Middle frontal gyrus (tissue), 1 donor: ENCODE measurements at regions not wholly inside any gene's neighbourhood (a gene's known extent, or its start where the extent isn't known, plus 50 kb on each side); places are given as distances from the start of the nearest gene placed in this dataset.

Experiments
- DNase-seq: peaks from one replicate; pipeline ENCODE4 v3.0.0-alpha.2; 2015; ENCODE audit warnings: low spot score; ENCODE audit errors: extremely low spot score

DNA sequence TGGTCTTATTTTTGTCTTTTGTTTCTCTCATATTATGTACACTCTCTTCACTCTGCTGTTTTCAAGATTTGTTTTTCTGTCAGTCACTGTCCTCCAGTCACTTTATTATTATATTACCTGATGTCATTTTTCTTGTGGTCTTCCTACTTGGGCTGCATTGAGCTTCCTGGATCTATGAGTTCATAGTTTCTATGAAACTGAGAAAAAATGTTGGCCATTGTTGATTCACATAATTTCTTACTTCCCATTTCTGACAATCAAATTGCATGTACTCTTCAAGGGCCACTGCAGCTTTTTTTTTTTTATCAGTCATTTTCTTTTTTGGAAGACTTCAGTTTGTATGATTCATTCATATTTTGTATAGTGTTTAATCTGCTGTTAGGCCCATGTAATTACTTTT lies 1180.6 kb upstream of the GBE1 start:
- no peak for DNase-seq

DNA sequence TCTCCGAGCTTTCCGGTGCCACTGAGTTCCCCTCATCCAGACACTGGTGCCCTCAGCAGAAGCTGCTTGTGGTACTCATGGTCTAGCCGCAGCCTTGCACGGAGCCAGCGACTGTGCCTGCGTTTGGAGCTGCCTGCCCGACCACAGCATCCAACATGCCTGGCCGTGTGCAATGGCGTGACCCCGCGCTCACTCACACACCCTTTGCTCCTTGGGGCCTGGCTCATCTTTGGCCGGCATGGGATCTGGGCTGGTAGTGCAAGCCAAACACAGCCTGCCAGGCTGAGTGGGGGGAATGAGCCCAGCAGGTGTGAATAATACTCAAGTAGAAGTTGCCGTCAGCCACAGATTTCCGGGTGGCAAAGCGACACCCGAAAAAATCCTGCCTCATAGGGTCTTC lies 1178.7 kb upstream of the GBE1 start:
- DNase-seq: no peak

- no peak for DNase-seq
Measured at GRCh38 chr3:82939491-82940097, 1178.1 kb upstream of the GBE1 start.

DNA sequence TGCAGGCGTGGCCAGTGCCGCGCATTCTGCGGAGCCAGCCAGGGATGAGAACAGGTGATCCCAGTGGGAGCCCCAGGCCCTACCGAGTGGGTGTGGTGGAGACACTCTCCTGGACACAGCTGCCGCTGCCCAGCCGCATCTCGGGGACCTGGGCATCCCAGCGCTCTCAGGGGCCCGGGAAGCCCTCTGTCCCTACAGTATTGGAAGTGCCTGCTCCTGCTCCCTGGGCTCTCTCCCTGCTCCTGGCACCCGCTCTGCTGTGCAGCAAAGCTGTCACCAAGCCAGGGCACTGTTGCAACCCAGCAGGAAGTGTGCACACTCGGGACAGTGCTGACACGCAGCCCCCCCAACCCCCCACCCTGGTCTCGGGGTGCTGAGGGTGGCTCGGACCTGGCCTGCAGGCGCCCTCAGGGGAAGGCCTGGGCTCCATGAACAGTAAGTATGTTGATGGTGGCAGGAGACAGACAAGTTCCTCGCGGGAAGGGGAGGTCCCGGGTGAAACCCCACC lies 1177.4 kb upstream of the GBE1 start:
- no peak for DNase-seq

- DNase-seq: no peak
Measured at GRCh38 chr3:82927309-82928253, 1166.1 kb upstream of the GBE1 start.

GRCh38 chr3:82891028-82891427 lies 1129.6 kb upstream of the GBE1 start:
- no peak for DNase-seq

- DNase-seq: no peak
Measured at GRCh38 chr3:82883072-82883471, 1121.6 kb upstream of the GBE1 start.

DNA sequence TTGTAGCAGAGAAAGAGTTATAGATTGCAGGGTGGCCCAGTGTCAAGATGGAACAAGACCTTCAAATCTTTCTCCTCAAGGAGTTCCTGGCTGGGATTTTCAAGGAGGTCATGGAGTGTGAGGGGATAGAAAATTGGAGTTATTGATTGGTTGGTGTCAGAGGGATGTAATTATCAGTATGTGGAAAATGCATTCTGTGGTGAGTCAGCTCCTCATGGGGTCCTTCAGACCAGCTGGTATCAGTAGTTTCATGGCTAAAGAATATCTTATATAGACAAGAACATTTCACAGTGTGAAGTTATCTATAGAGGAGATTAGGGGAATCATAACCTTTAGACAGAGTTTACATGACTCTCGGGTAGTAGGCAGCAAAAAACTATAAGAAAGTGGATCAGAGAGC lies 1114.0 kb upstream of the GBE1 start:
- DNase-seq: no peak

DNA sequence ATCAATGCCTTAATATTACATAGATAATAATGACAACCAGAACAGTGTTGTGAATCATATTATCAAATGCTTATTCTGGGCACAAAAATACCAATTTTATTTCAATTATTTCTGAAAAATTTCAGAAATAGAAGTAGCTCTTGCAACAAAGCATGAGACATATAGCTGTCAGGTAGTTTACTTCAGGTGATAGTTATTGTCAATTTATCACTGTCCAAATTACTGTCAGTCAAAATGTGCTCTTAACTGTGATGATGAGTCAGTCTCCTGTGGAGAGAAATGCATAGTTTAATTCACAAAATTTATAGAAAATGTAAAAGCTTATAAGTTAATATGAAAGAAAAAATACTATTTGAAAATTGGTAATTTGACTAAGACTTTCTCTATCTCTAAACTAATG lies 1078.4 kb upstream of the GBE1 start:
- no peak for DNase-seq

GRCh38 chr3:82834098-82834497 lies 1072.7 kb upstream of the GBE1 start:
- no peak for DNase-seq

DNA sequence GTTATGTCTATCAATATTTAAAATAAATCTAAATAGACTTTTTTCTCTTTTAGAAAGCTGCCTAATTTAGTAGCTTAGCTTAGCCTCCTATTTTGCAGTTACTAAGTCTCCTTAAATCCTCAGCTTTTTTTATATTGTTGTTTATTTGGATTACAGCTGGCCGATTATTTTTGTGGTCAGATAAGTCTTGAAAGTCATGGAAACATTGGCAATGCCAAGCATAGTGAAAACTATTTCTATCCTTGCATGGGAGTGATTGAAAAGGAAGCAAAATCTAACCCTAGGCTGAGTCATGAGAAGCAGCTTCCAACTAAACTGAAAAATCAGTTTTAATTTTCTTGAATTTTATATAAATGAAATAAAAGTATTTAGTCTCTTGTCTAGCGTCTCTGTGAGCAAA lies 1063.0 kb upstream of the GBE1 start:
- no peak for DNase-seq

GRCh38 chr3:82816086-82816485 lies 1054.6 kb upstream of the GBE1 start:
- no peak for DNase-seq

GRCh38 chr3:82815417-82816058 lies 1054.1 kb upstream of the GBE1 start:
- no peak for DNase-seq

GRCh38 chr3:82814660-82815059 lies 1053.2 kb upstream of the GBE1 start:
- no peak for DNase-seq

DNA sequence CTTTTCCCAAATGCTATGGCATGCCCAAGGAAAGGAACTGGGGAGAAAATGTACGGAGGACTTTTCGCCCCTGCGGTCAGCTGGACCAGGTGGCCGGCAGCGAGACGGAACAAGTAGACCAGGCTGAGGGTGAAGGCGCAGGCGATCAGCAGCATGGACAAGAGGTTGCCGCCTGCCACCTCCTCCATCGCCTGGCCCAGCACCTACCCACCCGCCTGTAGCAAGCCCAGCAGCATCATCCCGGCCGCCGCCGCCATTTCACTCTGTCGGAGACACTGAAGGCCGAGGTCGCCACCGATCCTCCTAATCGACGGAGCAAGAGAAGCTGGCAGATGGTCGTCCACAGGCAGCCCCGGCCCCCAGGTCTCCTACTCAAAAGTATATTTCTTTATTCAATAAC lies 1046.3 kb upstream of the GBE1 start:
- DNase-seq: no peak

DNA sequence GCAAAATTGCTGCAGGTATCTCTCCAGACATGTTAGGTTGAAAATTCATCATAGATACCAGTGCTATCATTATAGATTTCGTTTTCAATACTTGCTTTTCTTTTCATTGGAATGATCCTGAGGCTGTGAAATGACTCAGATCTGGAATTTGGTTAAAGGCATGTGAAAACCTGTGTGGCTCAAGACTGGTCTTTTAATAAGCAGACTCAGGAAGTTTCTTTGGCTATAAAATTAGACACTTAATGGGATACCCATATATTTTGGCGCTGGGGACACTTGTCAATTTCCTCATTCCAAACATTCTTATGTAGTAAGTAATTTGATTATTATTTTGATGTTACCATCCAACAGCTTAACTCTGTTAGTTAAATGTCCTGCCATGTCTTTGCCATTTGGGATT lies 1041.1 kb upstream of the GBE1 start:
- no peak for DNase-seq

- DNase-seq: no peak
Measured at GRCh38 chr3:82800248-82800647, 1038.8 kb upstream of the GBE1 start.

DNA sequence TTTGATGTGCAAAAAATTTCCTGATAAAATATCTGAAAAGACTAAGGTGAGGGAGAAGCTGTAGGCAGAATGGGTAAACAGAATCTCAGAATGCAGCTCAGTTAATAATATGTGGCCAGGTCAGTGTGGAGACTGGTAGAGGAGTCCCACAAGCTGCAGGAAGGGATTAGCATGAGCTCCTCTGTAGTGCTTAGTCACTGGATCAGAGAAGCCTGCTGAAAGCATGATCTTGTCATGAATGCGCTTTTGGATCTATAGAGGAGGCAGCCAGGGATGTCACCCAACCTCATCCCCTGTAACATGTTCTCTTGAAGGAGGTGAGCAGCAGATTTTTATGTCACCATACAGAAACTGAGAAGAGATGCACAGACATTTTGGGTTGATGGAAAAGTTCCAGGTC lies 1035.3 kb upstream of the GBE1 start:
- DNase-seq: no peak

GRCh38 chr3:82791241-82791640 lies 1029.8 kb upstream of the GBE1 start:
- no peak for DNase-seq

- no peak for DNase-seq
Measured at GRCh38 chr3:82790307-82791097, 1029.1 kb upstream of the GBE1 start.

GRCh38 chr3:82783194-82783593 lies 1021.7 kb upstream of the GBE1 start:
- DNase-seq: no peak
